IMR-90 (cell line): ENCODE measurements at regions not wholly inside any gene's neighbourhood (a gene's known extent, or its start where the extent isn't known, plus 50 kb on each side); places are given as distances from the start of the nearest gene placed in this dataset.

Experiments used
- ATAC-seq: fragments of 200-7000 bp; cut with Tn5 transposase; 2 replicates; pipeline ENCODE4 v1.9.1; 2020; ENCODE audit warnings: low read depth, mild to moderate bottlenecking, moderate library complexity
- BruUV-seq: library from RNA; stranded (reverse); fragments of 400-500 nt; replicated peaks from 2 replicates; lab custom pipeline; 2021; lab: Mats Ljungman, UMichigan
- CTCF ChIA-PET: fragments of 300-600 bp; formaldehyde crosslinking; extraction: SDS; loops from one replicate; lab custom pipeline; 2021; ENCODE audit warnings: antibody characterized with exemption; lab: Yijun Ruan, JAX
- POLR2A ChIA-PET: fragments of 300-600 bp; sonication (Branson Sonifier 250); formaldehyde crosslinking; loops from one replicate; lab custom pipeline; 2022; ENCODE audit warnings: antibody characterized with exemption; ENCODE audit not compliant: unreplicated experiment; lab: Charles Lee
- DNase-seq: peaks from one replicate; pipeline ENCODE4 v3.0.0; 2013
- H2AFZ ChIP-seq: replicated peaks from 2 replicates; pipeline ENCODE3; 2013; ENCODE audit warnings: low read length, mild to moderate bottlenecking; ENCODE audit not compliant: poor library complexity
- H2AK5ac ChIP-seq: 2 replicates; pipeline ENCODE4 v1.6.1; 2013; ENCODE audit warnings: low read depth, low read length, inconsistent platforms
- H2AK9ac ChIP-seq: replicated peaks from 2 replicates; pipeline ENCODE3; 2013; ENCODE audit warnings: mild to moderate bottlenecking, low read depth, low read length, moderate library complexity; ENCODE audit not compliant: poor library complexity
- H2BK120ac ChIP-seq: 2 replicates; pipeline ENCODE4 v1.6.1; 2013; ENCODE audit warnings: low read depth, low read length, inconsistent platforms
- H2BK15ac ChIP-seq: 3 replicates; pipeline ENCODE4 v1.6.1; 2013; ENCODE audit warnings: low read depth, low read length, inconsistent platforms
- H2BK20ac ChIP-seq: 2 replicates; pipeline ENCODE4 v1.6.1; 2013; ENCODE audit warnings: low read depth, mild to moderate bottlenecking, inconsistent platforms, low read length, moderate library complexity
- H2BK5ac ChIP-seq: 2 replicates; pipeline ENCODE4 v1.6.1; 2013; ENCODE audit warnings: mild to moderate bottlenecking, low read depth, low read length, inconsistent platforms; ENCODE audit not compliant: poor library complexity, severe bottlenecking
- H3K14ac ChIP-seq: replicated peaks from 2 replicates; pipeline ENCODE4 v1.6.1; 2013; ENCODE audit warnings: low read depth, low read length, inconsistent platforms
- H3K18ac ChIP-seq: 2 replicates; pipeline ENCODE4 v1.6.1; 2013; ENCODE audit warnings: low read depth, low read length, control low read depth
- H3K23ac ChIP-seq: 2 replicates; pipeline ENCODE4 v1.6.1; 2013; ENCODE audit warnings: low read depth, low read length, inconsistent platforms
- H3K27ac ChIP-seq: 2 replicates; pipeline ENCODE4 v1.5.1; 2013; ENCODE audit warnings: mild to moderate bottlenecking, control low read depth, low read length; ENCODE audit not compliant: insufficient read depth
- H3K27me3 ChIP-seq: 2 replicates; pipeline ENCODE4 v1.6.1; 2013; ENCODE audit warnings: low read length; ENCODE audit not compliant: control insufficient read depth, insufficient read depth
- H3K36me3 ChIP-seq: 2 replicates; pipeline ENCODE4 v1.6.1; 2013; ENCODE audit warnings: low read length, mixed read lengths; ENCODE audit not compliant: control insufficient read depth, insufficient read depth
- H3K4ac ChIP-seq: 2 replicates; pipeline ENCODE4 v1.6.1; 2013; ENCODE audit warnings: low read depth, low read length, inconsistent platforms
- H3K4me1 ChIP-seq: 2 replicates; pipeline ENCODE4 v1.6.1; 2013; ENCODE audit warnings: low read length, mixed read lengths; ENCODE audit not compliant: control insufficient read depth, insufficient read depth
- H3K4me2 ChIP-seq: 2 replicates; pipeline ENCODE4 v1.6.1; 2013; ENCODE audit warnings: low read depth, mild to moderate bottlenecking, control low read depth, low read length, moderate library complexity
- H3K4me3 ChIP-seq: 2 replicates; pipeline ENCODE4 v1.5.1; 2013; ENCODE audit warnings: low read depth, mild to moderate bottlenecking, control low read depth, low read length, moderate library complexity; ENCODE audit not compliant: insufficient read depth
- H3K56ac ChIP-seq: 2 replicates; pipeline ENCODE4 v1.6.1; 2013; ENCODE audit warnings: low read length, inconsistent platforms; ENCODE audit not compliant: insufficient read depth; ENCODE audit errors: extremely low read depth
- H3K79me1 ChIP-seq, 2 experiments: 2 replicates each; pipeline ENCODE4 v1.6.1; 2013; ENCODE audit warnings: low read length in 2 of 2, inconsistent platforms in 1 of 2, low read depth in 1 of 2
- H3K9ac ChIP-seq: 2 replicates; pipeline ENCODE4 v1.6.1; 2013; ENCODE audit warnings: low read depth, low read length, control low read depth
- H3K9me1 ChIP-seq: 2 replicates; pipeline ENCODE4 v1.6.1; 2013; ENCODE audit warnings: low read length, inconsistent platforms; ENCODE audit not compliant: insufficient read depth
- H3K9me3 ChIP-seq: 2 replicates; pipeline ENCODE4 v1.6.1; 2013; ENCODE audit warnings: low read length; ENCODE audit not compliant: control insufficient read depth, insufficient read depth
- H4K20me1 ChIP-seq: 2 replicates; pipeline ENCODE4 v1.6.1; 2013; ENCODE audit warnings: low read length, inconsistent platforms; ENCODE audit not compliant: insufficient read depth
- H4K5ac ChIP-seq: 2 replicates; pipeline ENCODE4 v1.6.1; 2013; ENCODE audit warnings: mild to moderate bottlenecking, low read depth, low read length, control low read depth
- H4K8ac ChIP-seq, 2 experiments: 2 replicates each; pipeline ENCODE4 v1.6.1; 2013; ENCODE audit warnings: low read depth in 2 of 2, low read length in 2 of 2, control low read depth in 1 of 2, inconsistent platforms in 1 of 2
- H4K91ac ChIP-seq: 2 replicates; pipeline ENCODE4 v1.6.1; 2013; ENCODE audit warnings: low read depth, low read length, inconsistent platforms; ENCODE audit not compliant: insufficient read depth
- NFE2L2 ChIP-seq: fragments of 150-350 bp; IDR thresholded peaks from 2 replicates; pipeline ENCODE4 v1.6.1; 2016; ENCODE audit warnings: low read depth, mild to moderate bottlenecking, low read length
- WGBS, 2 experiments: methylation state at CpG; one replicate each; pipeline versions ENCODE4 v1.1.5 to v1.1.7; 2013; ENCODE audit warnings: missing lambda C conversion rate in 2 of 2; ENCODE audit not compliant: insufficient read length in 1 of 2; ENCODE audit errors: extremely low coverage in 2 of 2; 5-methylcytosine and 5-hydroxymethylcytosine counted together
- dilution Hi-C: fragments of 300-500 bp; cut with HindIII; formaldehyde crosslinking; loops from one replicate; pipeline ENCODE4 v1.14.3; 2018; ENCODE audit warnings: low sequenced_read_pairs; ENCODE audit not compliant: unreplicated experiment
- in situ Hi-C: fragments of 300-500 bp; cut with MboI; formaldehyde crosslinking; loops from 3 replicates; pipeline ENCODE4 v1.14.3; 2019; ENCODE audit warnings: low sequenced_read_pairs, inconsistent platforms, mixed read lengths
- intact Hi-C: fragments of 100-400 bp; cut with micrococcal nuclease; formaldehyde crosslinking; loops from 2 replicates; pipeline ENCODE4 v1.10.0; 2022

DNA sequence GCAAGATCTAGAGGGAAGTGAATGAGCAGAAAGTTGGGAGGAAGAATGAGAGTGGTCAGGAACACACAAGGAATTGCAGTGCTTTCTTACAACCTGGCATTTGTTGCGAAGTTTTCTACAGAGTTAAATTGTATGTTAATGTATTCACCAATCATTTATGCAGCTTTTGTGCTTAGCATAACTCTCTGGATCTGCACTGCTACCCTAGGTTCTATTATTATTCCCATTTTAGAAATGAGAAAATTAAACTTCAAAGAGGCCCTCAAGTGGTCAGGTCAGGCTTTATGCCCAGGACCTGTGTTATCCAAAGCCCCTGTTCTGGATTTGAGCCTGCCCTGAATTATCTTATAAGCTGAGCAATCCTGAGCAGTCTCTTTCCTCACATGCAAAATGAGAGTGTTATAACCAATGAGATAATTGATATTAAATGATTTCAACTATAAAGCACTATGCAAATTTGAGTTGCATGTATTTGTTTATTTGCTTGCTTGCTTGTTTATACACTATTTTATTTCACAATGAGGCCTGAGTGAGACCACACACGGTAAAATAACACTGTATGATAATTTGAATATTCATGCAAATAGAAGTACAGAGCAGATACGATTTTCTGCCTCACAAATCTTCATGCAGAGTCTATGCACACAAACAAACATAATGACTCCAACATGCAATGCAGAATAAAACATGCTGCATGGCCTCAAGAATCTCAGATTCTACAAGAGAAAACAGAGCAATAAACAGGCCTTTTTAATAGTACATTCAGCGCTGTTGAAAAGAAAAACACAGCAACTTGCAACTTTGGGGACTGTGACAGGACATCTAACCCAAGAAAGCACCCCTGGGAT, 323.0 kb downstream of the PLPP3 start:
- peaks cover 4% of the 10 kb centered on the region for H3K9me3 ChIP-seq
- no peak overlapping the region for H2BK5ac ChIP-seq
- no peak overlapping the region for H3K18ac ChIP-seq
- H3K9ac ChIP-seq, result no peak overlapping the region
- no peaks in the 10 kb centered on the region for H4K20me1 ChIP-seq
- no peaks in the 10 kb centered on the region for H3K9me1 ChIP-seq
- no peak overlapping the region for H2BK15ac ChIP-seq
- POLR2A ChIA-PET, result no interaction called here
- no peak overlapping the region for H3K56ac ChIP-seq
- no peaks in the 10 kb centered on the region for H3K36me3 ChIP-seq
- dilution Hi-C loops, result no loop called here
- DNase-seq (no peak), ATAC-seq (no peak)
- WGBS, 2 experiments, result no CpG with 5 or more reads among the region's 4 CpGs
- BruUV-seq, result no TSS peak
- no peak overlapping the region for H4K91ac ChIP-seq
- no peak overlapping the region for H4K8ac ChIP-seq
- H4K5ac ChIP-seq, result peak overlapping the region; percentile 16
- H3K79me1 ChIP-seq, result no peaks in the 10 kb centered on the region
- H2AK5ac ChIP-seq, result no peak overlapping the region
- no peak overlapping the region for H2BK20ac ChIP-seq
- H3K4me3 ChIP-seq, result no peak overlapping the region
- H3K14ac ChIP-seq, result no peak overlapping the region
- H3K4me2 ChIP-seq, result no peak overlapping the region
- H3K27me3 ChIP-seq, result no peaks in the 10 kb centered on the region; the same call in 1 of the 2 replicates
- intact Hi-C loops, result no loop called here
- no peak overlapping the region for H3K4ac ChIP-seq
- CTCF ChIA-PET, result no interaction called here
- no peak overlapping the region for H2BK120ac ChIP-seq
- no peak overlapping the region for H2AK9ac ChIP-seq
- H3K27ac ChIP-seq, result peak overlapping the region; percentile 3; the same call in 1 of the 2 replicates
- no peak overlapping the region for H3K23ac ChIP-seq
- H2AFZ ChIP-seq, result no peak overlapping the region
- peaks cover 4% of the 10 kb centered on the region for H3K4me1 ChIP-seq
- in situ Hi-C loops, result no loop called here
- no peak for TF ChIP-seq NFE2L2
